Activated naive CD8-positive, alpha-beta T cell treated with anti-CD3 and anti-CD28 coated beads, Interleukin-2, amount 10 ng/mL, durations not matched to agents 7 days and 5 days (primary cell): ENCODE measurements at regions not wholly inside any gene's neighbourhood (a gene's known extent, or its start where the extent isn't known, plus 50 kb on each side); places are given as distances from the start of the nearest gene placed in this dataset.
"Not testable (repeated sequence)": the region's sequence is repeated elsewhere in the genome, so short reads cannot be mapped to it uniquely, and the experiment has no call there.

ENCODE experiments used
- ATAC-seq: fragments of 150-1000 bp; cut with Tn5 transposase; one replicate; pipeline ENCODE4 v1.10.0; 2021; ENCODE audit warnings: low read depth, moderate library complexity
- POLR2A ChIA-PET: fragments of 350-600 bp; sonication (Branson Sonifier 250); formaldehyde crosslinking; loops from one replicate; lab custom pipeline; 2021; ENCODE audit warnings: antibody characterized with exemption; lab: Charles Lee
- DNase-seq: peaks from one replicate; pipeline ENCODE4 v3.0.0; 2021
- H3K27ac Mint-ChIP-seq: one replicate; pipeline ENCODE4 v1.8.0; 2022; ENCODE audit warnings: mild to moderate bottlenecking, mixed read lengths
- H3K27me3 Mint-ChIP-seq: one replicate; pipeline ENCODE4 v1.8.0; 2022; ENCODE audit warnings: mild to moderate bottlenecking, moderate library complexity, mixed read lengths
- H3K36me3 Mint-ChIP-seq: one replicate; pipeline ENCODE4 v1.8.0; 2021; ENCODE audit warnings: mild to moderate bottlenecking, mixed read lengths
- H3K4me1 Mint-ChIP-seq: one replicate; pipeline ENCODE4 v1.8.0; 2021; ENCODE audit warnings: mixed read lengths
- H3K4me3 Mint-ChIP-seq: one replicate; pipeline ENCODE4 v1.8.0; 2022; ENCODE audit warnings: mild to moderate bottlenecking, moderate library complexity, mixed read lengths
- H3K9me3 Mint-ChIP-seq: one replicate; pipeline ENCODE4 v1.8.0; 2021; ENCODE audit warnings: mixed read lengths

GRCh38 chr7:68158686-68159295 is 1162.2 kb downstream of the TYW1 start:
- Mint-ChIP-seq H3K27ac (no peak overlapping the region), H3K4me1 (no peaks in the 10 kb centered on the region), H3K4me3 (no peak overlapping the region), H3K9me3 (peaks cover 2% of the 10 kb centered on the region), H3K36me3 (no peaks in the 10 kb centered on the region), H3K27me3 (no peaks in the 10 kb centered on the region)
- ATAC-seq = no peak
- POLR2A ChIA-PET = no interaction called here
- DNase-seq = no peak

GRCh38 chr7:68162712-68163111 is 1166.1 kb downstream of the TYW1 start:
- Mint-ChIP-seq H3K9me3 (peaks cover 2% of the 10 kb centered on the region), H3K36me3 (no peaks in the 10 kb centered on the region), H3K4me3 (no peak overlapping the region), H3K27ac (no peak overlapping the region), H3K27me3 (no peaks in the 10 kb centered on the region), H3K4me1 (no peaks in the 10 kb centered on the region)
- DNase-seq (no peak), ATAC-seq (no peak)
- POLR2A ChIA-PET = no interaction called here

DNA sequence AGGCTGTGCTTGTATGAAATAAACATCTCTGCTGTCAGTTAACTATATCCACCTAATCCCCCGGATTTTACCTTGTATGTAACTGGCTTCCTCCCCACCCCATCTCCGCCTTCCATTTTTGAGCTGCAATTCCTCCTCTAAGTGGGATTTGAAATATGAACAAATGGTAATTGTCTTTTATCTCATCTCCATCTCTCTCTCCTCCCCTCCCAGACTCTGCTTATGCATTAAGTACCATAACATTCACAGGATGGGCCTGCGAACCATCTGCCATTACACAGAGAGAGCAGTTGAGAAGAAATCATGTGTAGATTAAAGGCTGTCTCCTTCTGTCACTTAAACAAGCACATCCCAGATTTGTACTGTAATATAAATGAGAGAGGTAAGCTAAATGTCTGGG is 1169.9 kb downstream of the TYW1 start:
- ATAC-seq (no peak), DNase-seq (no peak)
- POLR2A ChIA-PET = no interaction called here
- Mint-ChIP-seq H3K27ac (no peak overlapping the region), H3K9me3 (peaks cover 5% of the 10 kb centered on the region), H3K4me3 (no peak overlapping the region), H3K36me3 (no peaks in the 10 kb centered on the region), H3K27me3 (no peaks in the 10 kb centered on the region), H3K4me1 (no peaks in the 10 kb centered on the region)

GRCh38 chr7:68173513-68173912 is 1176.9 kb downstream of the TYW1 start:
- POLR2A ChIA-PET = no interaction called here
- ATAC-seq (no peak), DNase-seq (no peak)
- H3K9me3 Mint-ChIP-seq = peaks cover 10% of the 10 kb centered on the region
- H3K27me3 Mint-ChIP-seq = no peaks in the 10 kb centered on the region
- no peak overlapping the region for H3K4me3 Mint-ChIP-seq
- H3K27ac Mint-ChIP-seq = no peak overlapping the region
- H3K4me1 Mint-ChIP-seq = no peaks in the 10 kb centered on the region
- no peaks in the 10 kb centered on the region for H3K36me3 Mint-ChIP-seq

DNA sequence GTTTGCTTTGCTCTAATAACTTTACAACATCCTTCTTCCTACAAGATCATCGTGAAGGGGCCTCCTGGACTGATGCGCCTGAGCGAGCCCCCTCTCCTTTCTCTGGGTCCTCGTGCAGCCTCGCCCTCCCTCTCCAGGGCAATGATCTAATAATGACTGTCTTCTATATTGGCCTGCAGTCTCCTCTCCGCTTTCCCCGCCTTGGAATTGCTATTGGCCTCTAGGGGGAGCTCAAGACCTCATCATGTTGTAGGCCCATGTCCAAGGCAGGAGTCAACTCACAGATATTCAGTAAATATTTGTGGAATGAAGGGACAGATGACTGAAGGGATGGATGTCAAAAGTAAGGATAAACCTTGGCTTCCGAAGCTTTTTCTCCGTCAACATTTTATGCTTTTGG is 1180.3 kb downstream of the TYW1 start:
- Mint-ChIP-seq H3K27me3 (no peaks in the 10 kb centered on the region), H3K36me3 (no peaks in the 10 kb centered on the region), H3K4me3 (no peak overlapping the region), H3K27ac (no peak overlapping the region), H3K4me1 (no peaks in the 10 kb centered on the region), H3K9me3 (peaks cover 13% of the 10 kb centered on the region)
- ATAC-seq (no peak), DNase-seq (no peak)
- POLR2A ChIA-PET = no interaction called here

DNA sequence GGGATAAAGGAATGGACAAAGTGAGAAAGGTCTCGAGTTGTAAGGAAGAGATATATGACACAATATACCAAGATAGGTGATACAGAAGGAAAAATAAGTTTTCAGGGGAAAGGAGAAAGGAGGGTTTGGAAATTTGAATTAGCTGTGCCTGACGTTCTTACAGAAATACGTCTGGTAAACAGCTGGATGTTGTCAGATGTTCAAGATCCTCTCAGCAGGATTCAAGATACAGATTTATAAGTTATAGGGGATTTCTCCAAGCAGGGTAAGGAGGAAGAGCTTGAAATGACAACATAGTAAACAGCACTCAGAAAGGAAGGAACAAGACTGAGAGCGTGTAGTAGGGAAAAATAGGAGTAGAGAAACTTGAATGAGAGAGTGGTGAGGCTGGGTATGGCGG is 1184.1 kb downstream of the TYW1 start:
- Mint-ChIP-seq H3K27ac (no peak overlapping the region), H3K36me3 (no peaks in the 10 kb centered on the region), H3K9me3 (peaks cover 10% of the 10 kb centered on the region), H3K4me3 (no peak overlapping the region), H3K4me1 (no peaks in the 10 kb centered on the region), H3K27me3 (no peaks in the 10 kb centered on the region)
- ATAC-seq = no peak
- no peak for DNase-seq
- POLR2A ChIA-PET = no interaction called here

DNA sequence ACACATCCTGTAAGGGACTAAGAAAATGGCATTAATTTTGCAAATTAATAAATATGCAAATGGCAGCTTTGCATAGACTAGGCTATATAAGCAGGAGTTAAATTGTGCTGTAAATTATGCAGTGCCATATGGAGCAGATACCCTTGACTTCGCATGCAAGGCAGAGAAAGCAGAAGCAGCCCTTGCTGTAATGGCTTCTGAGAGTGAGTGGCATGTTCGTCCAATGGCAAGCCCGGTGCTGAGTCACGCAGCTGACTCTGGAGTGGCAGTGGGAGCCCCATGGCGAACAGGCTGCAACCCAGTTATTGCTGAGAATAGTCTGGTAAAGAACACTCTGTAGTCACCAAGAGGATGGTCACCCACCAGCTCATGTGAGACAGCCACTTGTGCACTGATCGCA is 1186.5 kb downstream of the TYW1 start:
- Mint-ChIP-seq H3K9me3 (peaks cover 12% of the 10 kb centered on the region), H3K27ac (no peak overlapping the region), H3K4me3 (no peak overlapping the region), H3K36me3 (no peaks in the 10 kb centered on the region), H3K4me1 (no peaks in the 10 kb centered on the region), H3K27me3 (no peaks in the 10 kb centered on the region)
- POLR2A ChIA-PET = no interaction called here
- no peak for DNase-seq
- no peak for ATAC-seq

GRCh38 chr7:68185631-68186456 is 1189.2 kb downstream of the TYW1 start:
- no peak for DNase-seq
- no peaks in the 10 kb centered on the region for H3K36me3 Mint-ChIP-seq
- no peak overlapping the region for H3K4me3 Mint-ChIP-seq
- peaks cover 5% of the 10 kb centered on the region for H3K9me3 Mint-ChIP-seq
- no peaks in the 10 kb centered on the region for H3K4me1 Mint-ChIP-seq
- no peaks in the 10 kb centered on the region for H3K27me3 Mint-ChIP-seq
- POLR2A ChIA-PET = interaction anchor here (0.7 kb wide), 1 partner anchor 21 kb away, joined by 3 read pairs; no protein-coding TSS in a partner anchor
- H3K27ac Mint-ChIP-seq = no peak overlapping the region
- ATAC-seq = no peak

- ATAC-seq = no peak
- no peaks in the 10 kb centered on the region for H3K27me3 Mint-ChIP-seq
- H3K9me3 Mint-ChIP-seq = peaks cover 5% of the 10 kb centered on the region
- no peak overlapping the region for H3K4me3 Mint-ChIP-seq
- H3K36me3 Mint-ChIP-seq = no peaks in the 10 kb centered on the region
- no peak for DNase-seq
- no peak overlapping the region for H3K27ac Mint-ChIP-seq
- POLR2A ChIA-PET = no interaction called here
- no peaks in the 10 kb centered on the region for H3K4me1 Mint-ChIP-seq
These were observed 1190.9 kb downstream of the TYW1 start for GRCh38 chr7:68187532-68187931.

DNA sequence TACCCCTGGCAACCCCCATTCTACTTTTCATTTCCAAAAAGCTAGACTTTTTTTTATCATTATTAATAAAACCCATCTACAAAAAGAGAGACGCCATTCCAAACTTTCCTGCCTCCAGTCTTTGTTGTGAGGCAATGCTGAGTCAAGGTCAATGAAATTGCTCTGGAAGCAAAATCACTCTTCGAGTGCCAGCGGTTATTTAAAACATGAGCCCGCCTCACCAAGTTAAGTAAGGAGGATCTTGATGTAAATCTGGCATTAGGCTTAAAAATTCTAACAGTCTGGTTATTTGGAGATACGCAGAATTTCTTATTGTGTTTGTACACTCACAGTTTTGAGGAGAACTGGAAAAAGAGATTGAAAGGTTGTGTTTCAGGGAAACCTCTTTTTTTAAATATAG is 1196.3 kb downstream of the TYW1 start:
- H3K9me3 Mint-ChIP-seq = peaks cover 8% of the 10 kb centered on the region
- no peaks in the 10 kb centered on the region for H3K4me1 Mint-ChIP-seq
- H3K4me3 Mint-ChIP-seq = no peak overlapping the region
- POLR2A ChIA-PET = interaction anchor here (0.6 kb wide), 1 partner anchor 91 kb away, joined by 3 read pairs; no protein-coding TSS in a partner anchor
- H3K27me3 Mint-ChIP-seq = no peaks in the 10 kb centered on the region
- ATAC-seq (no peak), DNase-seq (no peak)
- H3K27ac Mint-ChIP-seq = no peak overlapping the region
- no peaks in the 10 kb centered on the region for H3K36me3 Mint-ChIP-seq

- H3K4me3 Mint-ChIP-seq, H3K27me3 Mint-ChIP-seq, H3K9me3 Mint-ChIP-seq, H3K27ac Mint-ChIP-seq, POLR2A ChIA-PET, DNase-seq, H3K4me1 Mint-ChIP-seq, ATAC-seq, H3K36me3 Mint-ChIP-seq: not testable (repeated sequence)
These were observed 1199.0 kb downstream of the TYW1 start for GRCh38 chr7:68195642-68196041.

DNA sequence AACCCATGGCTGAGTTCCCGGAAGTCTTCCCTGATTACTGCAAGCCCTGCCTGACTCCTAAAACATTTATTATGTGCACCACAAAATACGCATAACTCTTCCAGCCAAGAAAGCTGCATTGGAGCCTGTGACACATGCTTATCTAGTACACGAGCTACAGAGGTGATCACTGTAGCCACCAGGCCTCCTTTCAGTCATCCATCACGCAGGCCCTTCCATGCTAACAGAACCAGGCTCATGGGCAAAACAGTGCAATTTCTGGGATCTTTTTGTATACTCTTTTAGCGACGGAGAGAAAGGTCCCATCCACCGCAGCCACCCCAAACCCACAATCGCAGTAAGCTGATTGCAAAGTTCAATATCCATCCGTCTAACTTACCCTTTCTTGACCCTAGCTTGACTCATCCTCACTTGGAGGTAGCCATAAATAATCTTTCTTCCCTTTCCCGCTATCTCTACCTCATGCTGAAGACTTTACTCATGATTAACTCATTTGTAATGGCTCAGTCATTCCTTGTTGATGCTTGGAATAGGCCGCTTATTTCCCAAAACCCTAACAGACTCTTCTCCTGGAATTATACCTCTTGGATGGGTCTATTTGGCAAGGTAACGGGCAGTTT is 1203.5 kb downstream of the TYW1 start:
- Mint-ChIP-seq H3K4me3 (no peak overlapping the region), H3K36me3 (no peaks in the 10 kb centered on the region), H3K27ac (no peak overlapping the region), H3K9me3 (peaks cover 16% of the 10 kb centered on the region), H3K27me3 (no peaks in the 10 kb centered on the region), H3K4me1 (no peaks in the 10 kb centered on the region)
- ATAC-seq = no peak
- POLR2A ChIA-PET = no interaction called here
- no peak for DNase-seq

DNA sequence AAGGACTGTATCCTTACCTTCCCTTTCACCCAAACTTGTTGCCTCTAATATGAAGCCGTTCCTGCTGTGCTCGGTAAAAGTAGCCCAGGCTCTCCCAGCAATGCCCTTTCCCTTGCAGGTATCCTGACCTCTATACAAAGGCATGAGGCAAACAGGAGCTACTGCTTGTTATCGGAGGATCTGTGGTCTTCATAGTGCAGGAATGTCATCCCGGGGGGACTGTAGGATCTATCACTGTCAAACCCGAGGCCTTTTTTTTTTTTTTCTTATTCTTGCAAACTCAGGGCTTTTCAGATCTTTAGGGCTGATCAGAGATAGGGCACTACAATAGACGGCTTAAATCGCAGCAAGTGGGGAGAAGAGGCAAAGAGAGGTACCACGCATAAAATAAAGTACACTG is 1206.6 kb downstream of the TYW1 start:
- ATAC-seq = no peak
- POLR2A ChIA-PET = no interaction called here
- Mint-ChIP-seq H3K9me3 (peaks cover 14% of the 10 kb centered on the region), H3K4me1 (no peaks in the 10 kb centered on the region), H3K27me3 (no peaks in the 10 kb centered on the region), H3K36me3 (peaks cover 2% of the 10 kb centered on the region), H3K4me3 (no peak overlapping the region), H3K27ac (no peak overlapping the region)
- DNase-seq = no peak

GRCh38 chr7:68205826-68206225 is 1209.2 kb downstream of the TYW1 start:
- peaks cover 2% of the 10 kb centered on the region for H3K36me3 Mint-ChIP-seq
- POLR2A ChIA-PET = no interaction called here
- H3K27me3 Mint-ChIP-seq = no peaks in the 10 kb centered on the region
- no peak for ATAC-seq
- H3K4me1 Mint-ChIP-seq = no peaks in the 10 kb centered on the region
- no peak for DNase-seq
- H3K27ac Mint-ChIP-seq = no peak overlapping the region
- peaks cover 17% of the 10 kb centered on the region for H3K9me3 Mint-ChIP-seq
- H3K4me3 Mint-ChIP-seq = no peak overlapping the region
